ENCODE measurements at regions not wholly inside any gene's neighbourhood (a gene's known extent, or its start where the extent isn't known, plus 50 kb on each side); places are given as distances from the start of the nearest gene placed in this dataset.
"Not testable (repeated sequence)": the region's sequence is repeated elsewhere in the genome, so short reads cannot be mapped to it uniquely, and the experiment has no call there.

DNA sequence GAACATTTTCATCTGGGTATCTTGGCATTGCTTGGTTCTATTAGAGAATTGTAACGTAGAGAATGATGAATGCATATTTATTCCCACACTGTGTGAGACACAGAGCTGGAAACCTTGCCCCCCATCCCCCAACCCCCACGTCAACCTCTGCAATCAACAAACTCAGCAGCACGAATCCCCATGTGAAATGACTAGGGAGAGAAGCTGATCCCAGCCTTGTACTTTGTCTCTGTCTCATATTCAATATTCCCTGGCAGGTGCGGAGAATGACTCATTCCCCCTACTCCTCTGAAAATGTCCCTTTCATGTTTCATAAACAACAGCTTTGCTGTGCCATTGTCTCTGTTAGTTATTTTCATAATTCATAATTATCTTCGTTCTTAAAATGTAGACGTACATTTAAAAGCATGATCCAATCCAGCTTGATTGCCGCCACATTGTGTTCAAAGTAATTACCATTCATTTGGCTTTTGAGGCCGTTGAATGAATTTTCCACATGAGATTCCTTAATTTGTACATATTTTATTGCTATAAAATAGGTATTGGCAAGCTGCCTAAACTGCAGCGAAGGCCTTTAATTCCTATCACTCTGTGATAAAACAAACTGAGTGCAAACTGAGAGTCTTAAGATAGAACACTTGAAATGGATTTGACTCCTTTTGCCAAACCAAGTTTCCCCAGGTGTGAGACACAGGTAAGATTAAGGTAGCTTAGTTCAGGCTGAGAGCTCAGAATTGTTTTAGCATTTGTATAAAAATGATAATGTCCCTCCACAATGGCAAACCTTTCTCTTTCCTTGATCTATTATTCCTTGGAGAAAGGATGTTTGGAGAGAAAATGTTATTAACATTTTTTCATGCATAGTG lies 920.2 kb downstream of the TYW1 start:
- H3K4me1 Mint-ChIP-seq, result peaks cover 7% of the 10 kb centered on the region
- no peak for DNase-seq

DNA sequence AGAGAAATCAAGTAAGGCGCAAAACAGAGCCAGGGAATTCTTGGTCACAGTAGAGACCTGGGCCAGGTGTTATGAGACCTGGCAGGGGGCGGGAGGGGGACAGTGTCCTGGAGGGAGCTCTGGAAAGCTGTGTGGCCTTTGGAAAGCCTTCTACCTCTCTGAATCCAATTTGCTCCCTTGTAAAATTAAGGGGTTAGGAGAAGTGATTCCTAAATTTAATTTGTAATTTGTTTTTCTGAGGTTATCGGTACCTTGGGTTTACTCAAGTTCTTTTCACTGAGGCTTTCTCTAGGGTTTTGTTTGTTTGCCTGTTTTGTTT lies 920.8 kb downstream of the TYW1 start:
- H3K27ac Mint-ChIP-seq, result peak overlapping the region in 1 of 2 donors; percentile 34
- H3K4me1 Mint-ChIP-seq, result peaks cover 7% of the 10 kb centered on the region
- H3K9me3 Mint-ChIP-seq, result peaks cover 17 to 47% of the 10 kb centered on the region in 2 donors
- ATAC-seq, result no peak
- DNase-seq, result no peak
- no peak overlapping the region for H3K4me3 Mint-ChIP-seq
- H3K27me3 Mint-ChIP-seq, result no peaks in the 10 kb centered on the region

More for the DNA sequence above, 920.2 kb downstream of the TYW1 start:
- H3K27me3 Mint-ChIP-seq, result no peaks in the 10 kb centered on the region
- no peak for ATAC-seq
- H3K4me3 Mint-ChIP-seq, result no peak overlapping the region
- peak overlapping the region in 1 of 2 donors; percentile 34 for H3K27ac Mint-ChIP-seq
- H3K9me3 Mint-ChIP-seq, result peaks cover 17 to 41% of the 10 kb centered on the region in 2 donors

DNA sequence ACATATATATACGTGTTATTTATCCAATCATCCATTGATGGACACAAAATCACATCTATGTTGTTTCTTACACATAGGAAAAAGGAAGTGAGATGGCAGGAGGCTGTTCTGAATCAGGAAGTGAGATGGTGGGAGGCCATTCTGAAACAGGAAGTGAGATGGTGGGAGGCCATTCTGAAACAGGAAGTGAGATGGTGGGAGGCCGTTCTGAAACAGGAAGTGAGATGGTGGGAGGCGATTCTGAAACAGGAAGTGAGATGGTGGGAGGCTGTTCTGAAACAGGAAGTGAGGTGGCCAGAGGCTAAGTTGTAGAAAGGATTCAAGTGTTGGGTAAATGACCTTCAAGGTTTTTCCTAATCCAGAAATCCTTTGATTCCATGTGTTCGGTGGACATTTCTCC lies 921.5 kb downstream of the TYW1 start:
- peaks cover 17 to 48% of the 10 kb centered on the region in 2 donors for H3K9me3 Mint-ChIP-seq
- no peak overlapping the region for H3K27ac Mint-ChIP-seq
- H3K4me1 Mint-ChIP-seq, result peaks cover 7% of the 10 kb centered on the region
- no peak for ATAC-seq
- peak in 1 of 2 donors; percentile 10 for DNase-seq
- no peak overlapping the region for H3K4me3 Mint-ChIP-seq
- no peaks in the 10 kb centered on the region for H3K27me3 Mint-ChIP-seq

DNA sequence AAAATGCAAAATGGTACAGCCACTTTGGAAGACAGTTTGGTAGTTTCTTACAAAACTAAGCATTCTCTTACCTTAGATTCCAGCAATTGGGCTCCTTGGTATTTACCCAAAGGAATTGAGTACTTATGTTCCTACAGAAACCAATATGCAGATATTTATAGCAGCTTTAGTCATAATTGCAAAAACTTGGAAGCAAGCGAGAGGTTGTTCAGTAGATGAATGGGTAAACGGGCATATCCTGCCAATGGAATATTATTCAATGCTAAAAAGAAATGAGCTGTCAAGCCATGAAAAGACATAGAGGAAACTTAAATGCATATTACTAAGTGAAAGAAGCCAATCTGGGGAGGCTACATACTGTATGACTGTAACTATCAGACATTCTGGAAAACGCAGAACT lies 926.7 kb downstream of the TYW1 start:
- Mint-ChIP-seq H3K9me3 (peaks cover under 1 to 33% of the 10 kb centered on the region in 2 donors), H3K4me1 (peaks cover 2% of the 10 kb centered on the region)
- ATAC-seq, result no peak

DNA sequence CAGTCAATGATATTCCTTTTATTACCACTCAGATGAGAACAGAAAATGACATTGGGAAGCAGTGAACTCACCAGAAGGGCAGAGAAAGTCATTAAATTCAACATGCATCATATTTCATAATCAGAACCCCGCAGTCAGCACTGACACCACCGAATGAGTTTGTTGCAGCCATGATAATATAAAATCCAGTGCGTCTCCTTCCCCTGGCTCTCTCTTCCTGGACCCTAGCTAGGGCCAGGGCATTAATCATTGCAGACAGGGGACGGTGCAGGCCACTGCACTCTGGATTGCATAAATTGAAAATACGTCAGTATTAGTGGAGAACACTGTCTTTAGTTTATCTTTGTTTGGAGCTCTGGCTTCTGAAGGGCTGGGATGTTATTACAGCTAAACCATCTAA lies 931.5 kb downstream of the TYW1 start:
- Mint-ChIP-seq H3K9me3 (peaks cover 12 to 26% of the 10 kb centered on the region in 2 donors), H3K27me3 (no peaks in the 10 kb centered on the region), H3K4me1 (no peaks in the 10 kb centered on the region), H3K4me3 (no peak overlapping the region), H3K27ac (peak overlapping the region in 1 of 2 donors; percentile 80)
- DNase-seq (no peak), ATAC-seq (no peak)

More for the DNA sequence above, 926.7 kb downstream of the TYW1 start:
- Mint-ChIP-seq H3K27ac (no peak overlapping the region), H3K27me3 (no peaks in the 10 kb centered on the region), H3K4me3 (no peak overlapping the region)
- no peak for DNase-seq

DNA sequence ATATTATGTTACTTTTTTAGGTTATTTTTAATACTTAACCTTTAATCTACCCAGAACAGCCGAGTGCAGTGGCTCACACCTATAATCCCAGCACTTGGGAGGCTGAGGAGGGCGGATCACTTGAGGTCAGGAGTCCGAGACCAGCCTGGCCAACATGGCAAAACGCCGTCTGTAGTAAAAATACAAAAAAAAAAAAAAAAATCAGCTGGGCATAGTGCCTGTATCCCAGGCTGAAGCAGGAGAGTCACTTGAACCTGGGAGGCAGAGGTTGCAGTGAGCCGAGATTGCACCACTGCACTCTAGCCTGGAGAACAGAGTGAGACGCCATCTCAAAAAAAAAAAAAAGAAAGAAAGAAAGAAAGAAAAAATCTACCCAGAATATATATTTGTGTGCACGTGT lies 939.8 kb downstream of the TYW1 start:
- H3K4me1 Mint-ChIP-seq, H3K27ac Mint-ChIP-seq, H3K4me3 Mint-ChIP-seq, ATAC-seq, H3K27me3 Mint-ChIP-seq, DNase-seq: not testable (repeated sequence)
- peaks cover 5 to 12% of the 10 kb centered on the region in 2 donors for H3K9me3 Mint-ChIP-seq

DNA sequence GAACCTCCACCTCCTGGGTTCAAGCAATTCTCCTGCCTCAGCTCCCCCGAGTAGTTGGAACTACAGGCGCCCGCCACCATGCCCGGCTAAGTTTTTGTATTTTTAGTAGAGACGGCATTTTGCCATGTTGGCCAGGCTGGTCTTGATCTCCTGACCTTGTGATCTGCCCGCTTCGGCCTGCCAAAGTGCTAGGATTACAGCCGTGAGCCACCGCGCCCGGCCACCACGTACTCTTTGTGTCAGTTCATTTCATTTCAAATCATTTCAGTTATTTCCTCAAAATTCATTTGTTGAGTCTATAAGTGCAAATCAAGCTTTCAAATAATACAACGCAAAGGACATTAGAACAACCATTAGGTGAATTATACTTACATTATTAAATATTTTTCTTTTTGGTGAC lies 943.8 kb downstream of the TYW1 start:
- Mint-ChIP-seq H3K27me3 (no peaks in the 10 kb centered on the region), H3K4me1 (no peaks in the 10 kb centered on the region), H3K27ac (no peak overlapping the region), H3K9me3 (peaks cover 6 to 7% of the 10 kb centered on the region in 2 donors), H3K4me3 (no peak overlapping the region)
- DNase-seq (no peak), ATAC-seq (no peak)

DNA sequence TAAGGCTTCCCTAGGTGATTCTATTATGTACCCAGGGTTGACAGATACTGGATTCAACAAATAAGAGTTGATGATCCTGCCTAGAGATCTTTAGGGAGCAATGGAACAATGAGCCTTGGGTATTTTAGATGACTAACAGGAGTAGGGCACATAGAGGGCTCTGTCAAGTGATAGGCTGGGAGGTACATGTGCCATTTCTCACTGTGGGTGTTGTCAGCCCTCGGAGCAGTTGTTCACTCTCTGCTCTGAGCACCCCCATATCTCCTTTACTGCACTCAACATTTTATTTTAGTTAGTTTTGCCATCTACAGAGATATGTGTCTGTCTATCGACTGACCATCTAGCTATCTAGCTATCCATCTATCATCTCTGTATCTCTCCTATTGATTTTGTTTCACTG lies 950.6 kb downstream of the TYW1 start:
- DNase-seq, result no peak
- ATAC-seq, result no peak
- H3K9me3 Mint-ChIP-seq, result peaks cover 6 to 17% of the 10 kb centered on the region in 2 donors
- no peaks in the 10 kb centered on the region for H3K27me3 Mint-ChIP-seq
- H3K4me1 Mint-ChIP-seq, result no peaks in the 10 kb centered on the region
- H3K27ac Mint-ChIP-seq, result no peak overlapping the region
- H3K4me3 Mint-ChIP-seq, result no peak overlapping the region

DNA sequence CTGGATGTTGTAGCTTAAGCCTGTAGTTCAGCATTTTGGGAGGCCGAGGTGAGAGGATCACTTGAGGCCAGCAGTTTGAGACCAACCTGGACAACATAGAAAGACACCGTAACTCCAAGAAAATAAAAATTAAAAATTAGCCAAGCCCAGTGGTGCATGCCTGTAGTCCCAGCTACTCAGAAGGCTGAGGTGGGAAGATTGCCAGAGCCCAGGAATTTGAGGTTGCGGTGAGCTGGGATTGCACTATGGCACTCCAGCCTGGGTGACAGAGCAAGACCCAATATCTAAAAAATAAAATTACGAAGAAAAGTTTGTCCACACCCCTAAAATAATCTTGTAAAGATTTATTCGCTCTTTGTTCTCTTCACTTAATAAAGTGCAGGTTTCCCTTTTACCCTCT lies 951.0 kb downstream of the TYW1 start:
- Mint-ChIP-seq H3K4me3 (no peak overlapping the region), H3K27ac (no peak overlapping the region), H3K9me3 (peaks cover 6 to 17% of the 10 kb centered on the region in 2 donors), H3K27me3 (no peaks in the 10 kb centered on the region), H3K4me1 (no peaks in the 10 kb centered on the region)
- ATAC-seq, result no peak
- DNase-seq, result no peak

DNA sequence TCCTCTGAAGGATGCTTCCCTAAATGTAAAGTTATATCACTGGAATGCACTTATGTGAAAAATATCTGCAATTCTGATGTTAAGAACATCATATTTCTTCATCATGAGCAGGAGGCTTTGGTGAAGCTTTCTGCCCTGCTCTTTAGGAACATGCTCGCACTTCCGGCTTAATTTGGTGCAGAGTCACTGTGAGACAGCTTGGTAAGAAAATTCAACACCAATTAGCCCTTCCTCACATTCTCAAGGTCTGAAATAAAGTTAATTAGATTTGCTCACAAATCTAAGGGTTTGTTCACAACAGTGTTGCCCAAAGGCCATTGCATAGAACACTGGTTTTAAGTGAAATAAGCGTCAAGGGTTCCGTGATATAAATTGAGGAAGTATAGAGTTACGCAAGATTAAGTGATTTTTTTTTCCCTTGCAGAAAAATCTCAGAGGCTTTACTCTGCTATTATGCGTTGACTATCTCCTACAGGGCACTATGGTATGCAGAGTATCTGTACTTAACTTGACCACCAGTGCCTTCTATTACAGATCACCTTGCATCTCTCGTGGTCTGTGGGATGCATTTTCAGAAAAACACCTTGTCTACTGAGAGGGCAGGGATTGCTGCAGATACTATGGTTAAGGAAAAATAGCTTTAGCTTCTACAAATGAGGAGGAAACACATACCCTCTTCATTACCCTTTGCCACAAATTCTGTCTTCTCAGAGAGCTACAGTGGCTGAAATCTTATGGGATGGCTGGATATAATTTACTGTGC lies 953.9 kb downstream of the TYW1 start:
- Mint-ChIP-seq H3K27ac (no peak overlapping the region), H3K9me3 (peaks cover 0 to 10% of the 10 kb centered on the region in 2 donors), H3K27me3 (no peaks in the 10 kb centered on the region), H3K4me1 (no peaks in the 10 kb centered on the region), H3K4me3 (no peak overlapping the region)
- no peak for DNase-seq
- no peak for ATAC-seq

DNA sequence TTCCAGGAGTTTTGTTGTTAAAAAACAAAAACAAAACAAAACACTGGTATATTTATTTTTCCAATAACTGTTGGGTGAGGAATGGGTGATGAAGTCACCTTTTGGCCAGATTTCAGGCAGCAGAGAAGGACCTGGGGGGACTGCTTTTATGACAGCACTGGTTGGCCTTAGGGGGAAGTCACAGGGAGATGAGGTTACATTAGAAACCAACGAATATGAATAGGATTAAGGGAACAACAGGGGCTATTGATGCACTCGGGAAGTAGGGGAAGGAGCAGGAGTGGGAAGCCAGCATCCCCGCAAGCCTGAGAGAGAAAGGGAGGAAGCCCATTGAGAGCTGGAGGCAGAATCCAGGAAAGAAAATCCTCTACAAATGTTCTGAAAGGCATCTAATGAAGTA lies 958.4 kb downstream of the TYW1 start:
- no peak overlapping the region for H3K4me3 Mint-ChIP-seq
- no peak overlapping the region for H3K27ac Mint-ChIP-seq
- H3K27me3 Mint-ChIP-seq, result no peaks in the 10 kb centered on the region
- H3K9me3 Mint-ChIP-seq, result peaks cover 9 to 10% of the 10 kb centered on the region in 2 donors
- no peaks in the 10 kb centered on the region for H3K4me1 Mint-ChIP-seq
- ATAC-seq, result no peak
- no peak for DNase-seq

DNA sequence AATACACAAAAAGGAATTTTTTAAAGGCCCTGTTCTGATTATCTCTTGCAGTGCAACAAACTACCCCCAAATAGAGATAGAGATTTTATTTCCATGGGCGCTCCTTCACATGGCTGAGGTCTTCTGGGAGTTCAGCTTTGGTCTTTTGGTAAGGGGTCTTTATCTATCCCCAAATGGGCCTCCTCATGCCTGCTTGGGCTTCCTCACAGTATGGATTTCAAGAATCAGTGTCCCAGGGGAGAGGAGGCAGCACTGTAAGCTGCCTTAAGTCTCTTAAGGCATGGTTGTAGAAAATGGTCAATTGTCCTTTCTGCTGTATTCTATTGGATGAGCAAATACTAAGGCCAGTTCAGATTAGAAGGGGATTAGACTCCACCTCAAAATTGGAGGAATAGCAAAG lies 966.2 kb downstream of the TYW1 start:
- no peak for DNase-seq
- no peaks in the 10 kb centered on the region for H3K4me1 Mint-ChIP-seq
- ATAC-seq, result no peak
- no peak overlapping the region for H3K27ac Mint-ChIP-seq
- no peak overlapping the region for H3K4me3 Mint-ChIP-seq
- H3K9me3 Mint-ChIP-seq, result peaks cover 10 to 33% of the 10 kb centered on the region in 2 donors
- H3K27me3 Mint-ChIP-seq, result no peaks in the 10 kb centered on the region

DNA sequence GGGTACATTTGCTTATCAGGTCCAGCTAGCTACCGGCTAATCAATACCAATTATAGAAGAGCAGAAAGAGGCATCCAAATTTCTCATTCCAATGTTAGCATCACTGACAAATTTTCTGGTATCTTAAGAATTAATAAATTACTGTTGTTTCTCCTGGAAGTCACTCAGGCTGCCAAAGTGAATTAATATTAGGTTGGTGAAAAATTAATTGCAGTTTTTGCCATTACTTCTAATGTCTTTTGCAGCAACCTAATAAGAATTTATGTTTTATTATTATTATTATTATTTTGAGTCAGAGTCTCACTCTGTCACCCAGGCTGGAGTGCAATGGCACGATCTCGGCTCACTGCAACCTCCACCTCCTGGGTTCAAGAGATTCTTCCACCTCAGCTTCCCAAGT lies 979.9 kb downstream of the TYW1 start:
- H3K27ac Mint-ChIP-seq, result peak overlapping the region in 1 of 2 donors; percentile 74
- ATAC-seq, result no peak
- peaks cover 14 to 17% of the 10 kb centered on the region in 2 donors for H3K9me3 Mint-ChIP-seq
- H3K4me3 Mint-ChIP-seq, result no peak overlapping the region
- DNase-seq, result no peak
- no peaks in the 10 kb centered on the region for H3K4me1 Mint-ChIP-seq
- no peaks in the 10 kb centered on the region for H3K27me3 Mint-ChIP-seq

DNA sequence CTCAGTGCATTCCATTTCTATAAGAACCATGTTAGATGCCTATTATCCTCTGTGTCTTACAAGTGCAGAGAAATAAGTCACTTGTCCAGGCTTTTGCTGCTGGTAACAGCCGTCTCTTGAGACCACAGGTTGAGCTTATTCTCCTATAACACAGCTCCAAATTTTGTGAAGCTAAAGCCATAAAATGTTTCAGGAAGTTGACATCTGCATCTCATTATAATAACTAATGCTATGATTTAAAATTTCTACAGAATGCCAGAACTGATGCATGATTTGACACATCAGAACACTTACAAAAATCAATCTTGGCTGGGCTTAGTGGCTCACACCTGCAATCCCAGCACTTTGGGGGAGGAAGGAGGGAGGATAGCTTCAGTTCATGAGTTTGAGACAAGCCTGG lies 986.9 kb downstream of the TYW1 start:
- H3K4me3 Mint-ChIP-seq, result no peak overlapping the region
- peaks cover 14 to 23% of the 10 kb centered on the region in 2 donors for H3K9me3 Mint-ChIP-seq
- DNase-seq, result no peak
- H3K27me3 Mint-ChIP-seq, result no peaks in the 10 kb centered on the region
- no peak overlapping the region for H3K27ac Mint-ChIP-seq
- H3K4me1 Mint-ChIP-seq, result no peaks in the 10 kb centered on the region
- ATAC-seq, result no peak

DNA sequence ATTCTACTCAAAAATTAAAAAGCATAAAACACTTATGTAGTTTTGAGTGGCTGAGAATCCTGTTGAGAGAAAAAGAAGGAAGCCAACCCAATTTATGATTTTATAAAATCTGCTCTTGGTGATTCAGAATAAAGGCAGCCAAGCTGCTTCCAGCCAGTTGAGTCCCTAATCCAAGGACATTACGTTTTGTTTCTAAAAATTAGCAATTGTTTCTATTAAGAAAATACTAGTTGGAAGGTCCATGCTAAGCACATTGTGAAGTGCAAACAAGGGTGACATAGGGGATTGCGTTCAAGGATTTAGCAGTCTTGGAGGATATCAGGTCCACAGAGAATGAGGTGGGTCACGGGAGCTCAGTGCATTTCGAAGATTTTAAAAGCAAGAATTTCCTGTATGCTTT lies 987.7 kb downstream of the TYW1 start:
- peak overlapping the region in 1 of 2 donors; percentile 36 for H3K27ac Mint-ChIP-seq
- ATAC-seq, result no peak
- no peak overlapping the region for H3K4me3 Mint-ChIP-seq
- peaks cover 14 to 22% of the 10 kb centered on the region in 2 donors for H3K9me3 Mint-ChIP-seq
- H3K4me1 Mint-ChIP-seq, result no peaks in the 10 kb centered on the region
- H3K27me3 Mint-ChIP-seq, result no peaks in the 10 kb centered on the region
- no peak for DNase-seq

DNA sequence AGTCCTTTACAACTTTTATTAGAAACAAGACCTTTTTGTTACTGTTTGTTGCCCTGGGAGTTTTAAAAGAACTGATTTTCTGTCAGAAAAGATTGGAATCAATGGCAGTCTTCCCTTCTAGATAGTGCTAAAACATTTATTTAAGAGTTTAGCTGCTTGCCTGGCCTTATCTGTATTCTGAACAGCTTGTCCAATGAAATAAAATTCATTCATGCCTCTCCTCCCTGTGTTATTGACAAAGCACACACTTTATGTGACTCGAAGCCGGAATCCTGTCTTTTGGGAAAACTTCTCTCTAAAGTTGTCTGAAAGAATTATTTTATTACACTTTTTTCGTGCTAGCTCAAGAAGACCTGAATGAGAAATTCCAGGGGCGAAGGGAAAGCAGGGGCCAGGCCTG lies 992.5 kb downstream of the TYW1 start:
- H3K4me3 Mint-ChIP-seq, result no peak overlapping the region
- no peaks in the 10 kb centered on the region for H3K4me1 Mint-ChIP-seq
- H3K9me3 Mint-ChIP-seq, result peaks cover 0 to 6% of the 10 kb centered on the region in 2 donors
- no peaks in the 10 kb centered on the region for H3K27me3 Mint-ChIP-seq
- ATAC-seq (no peak), DNase-seq (no peak)
- no peak overlapping the region for H3K27ac Mint-ChIP-seq

All from stimulated activated naive CD8-positive, alpha-beta T cell treated with anti-CD3 and anti-CD28 coated beads, Interleukin-15, amount 100 ng/mL, for 72 hours (primary cell).